GM12878 (cell line): ENCODE measurements at regions not wholly inside any gene's neighbourhood (a gene's known extent, or its start where the extent isn't known, plus 50 kb on each side); places are given as distances from the start of the nearest gene placed in this dataset.

Experiments
- ATAC-seq: fragments of 200-7000 bp; cut with Tn5 transposase; 3 replicates; pipeline ENCODE4 v1.9.1; 2020; ENCODE audit warnings: mild to moderate bottlenecking, moderate library complexity
- BruUV-seq: library from RNA; stranded (reverse); fragments of 400-500 nt; replicated peaks from 2 replicates; lab custom pipeline; 2021; lab: Mats Ljungman, UMichigan
- CTCF ChIA-PET: fragments of 300-600 bp; sonication (Branson Sonifier 250); formaldehyde crosslinking; extraction: SDS; loops from one replicate; lab custom pipeline; 2021; ENCODE audit warnings: inconsistent platforms; lab: Yijun Ruan, JAX
- POLR2A ChIA-PET: fragments of 350-600 bp; formaldehyde crosslinking; extraction: SDS; loops from one replicate; lab custom pipeline; 2021; ENCODE audit warnings: inconsistent platforms; lab: Charles Lee
- RAD21 ChIA-PET: fragments of 300-600 bp; sonication (Branson Sonifier 250); formaldehyde crosslinking; loops from one replicate; lab custom pipeline; 2023; ENCODE audit warnings: antibody characterized with exemption; ENCODE audit not compliant: unreplicated experiment; lab: Charles Lee
- SMC1A ChIA-PET: fragments of 300-600 bp; sonication (Branson Sonifier 250); formaldehyde crosslinking; loops from one replicate; lab custom pipeline; 2023; ENCODE audit not compliant: unreplicated experiment, uncharacterized antibody; lab: Charles Lee
- DNase-seq: peaks from one replicate; pipeline ENCODE4 v3.0.0-alpha.2; 2011; ENCODE audit warnings: low read depth, low spot score
- FAIRE-seq: peaks from 3 replicates; lab custom pipeline; 2011; peaks lifted over from hg19 to GRCh38; lab: Jason Lieb, UNC
- H2AFZ ChIP-seq: 2 replicates; pipeline ENCODE4 v1.6.0; 2011; ENCODE audit warnings: low read depth, low read length, control low read depth; ENCODE audit not compliant: control insufficient read depth
- H3K27ac ChIP-seq: 2 replicates; pipeline ENCODE4 v1.5.1; 2011; ENCODE audit warnings: control low read depth; ENCODE audit not compliant: control insufficient read depth, insufficient read depth
- H3K27me3 ChIP-seq, 2 experiments: replicated peaks in 1 of 2; 2 replicates each; pipeline versions ENCODE4 v1.6.0 to v1.6.1; 2011; ENCODE audit warnings: low read length in 1 of 2; ENCODE audit not compliant: control insufficient read depth in 2 of 2, insufficient read depth in 2 of 2
- H3K36me3 ChIP-seq, 2 experiments: 2 replicates each; pipeline ENCODE4 v1.5.1; 2011; ENCODE audit warnings: low read length in 1 of 2; ENCODE audit not compliant: control insufficient read depth in 2 of 2, insufficient read depth in 2 of 2
- H3K4me1 ChIP-seq: 2 replicates; pipeline ENCODE4 v1.6.1; 2011; ENCODE audit warnings: mild to moderate bottlenecking, low read length, moderate library complexity, mixed read lengths; ENCODE audit not compliant: control insufficient read depth, insufficient read depth
- H3K4me2 ChIP-seq: 2 replicates; pipeline ENCODE4 v1.6.0; 2011; ENCODE audit warnings: control low read depth; ENCODE audit not compliant: control insufficient read depth, insufficient read depth
- H3K4me3 ChIP-seq: fragments of 200-600 bp; sonication (generic); 2 replicates; pipeline ENCODE4 v1.5.1; 2016
- H3K79me2 ChIP-seq: 2 replicates; pipeline ENCODE4 v1.6.0; 2011; ENCODE audit warnings: low read length; ENCODE audit not compliant: control insufficient read depth, insufficient read depth
- H3K9ac ChIP-seq: 2 replicates; pipeline ENCODE4 v1.8.0; 2011; ENCODE audit warnings: low read length, control low read depth, mixed read lengths; ENCODE audit not compliant: control insufficient read depth, insufficient read depth
- H3K9me3 ChIP-seq: replicated peaks from 3 replicates; pipeline ENCODE4 v1.5.1; 2011; ENCODE audit warnings: mild to moderate bottlenecking, low read length; ENCODE audit not compliant: control insufficient read depth, insufficient read depth
- H4K20me1 ChIP-seq: 2 replicates; pipeline ENCODE4 v1.6.0; 2011; ENCODE audit not compliant: control insufficient read depth, insufficient read depth
- CEBPB ChIP-seq, 2 experiments: fragments of 150-350 bp in 1 of 2; IDR thresholded peaks; 2 replicates each; pipeline ENCODE4 v1.6.1; 2012 to 2014; ENCODE audit warnings: low read depth in 2 of 2, low read length in 2 of 2, borderline replicate concordance in 1 of 2, inconsistent platforms in 1 of 2
- CHD1 ChIP-seq: IDR thresholded peaks from 2 replicates; pipeline ENCODE4 v1.6.1; 2012; ENCODE audit warnings: low read depth, low read length, improper control_type of control experiment
- CHD2 ChIP-seq: IDR thresholded peaks from 2 replicates; pipeline ENCODE4 v1.6.1; 2011; ENCODE audit warnings: low read depth, low read length, improper control_type of control experiment, borderline replicate concordance
- IRF4 ChIP-seq: IDR thresholded peaks from 2 replicates; pipeline ENCODE4 v1.6.1; 2011; ENCODE audit warnings: low read depth, low read length
- NR2F1 ChIP-seq: fragments of 450-650 bp; conservative IDR thresholded peaks from 2 replicates; pipeline ENCODE4 v1.6.1; 2017; ENCODE audit warnings: mild to moderate bottlenecking
- RAD21 ChIP-seq: IDR thresholded peaks from 2 replicates; pipeline ENCODE4 v1.6.1; 2011; ENCODE audit warnings: mild to moderate bottlenecking, low read depth, low read length, moderate library complexity; ENCODE audit not compliant: insufficient read depth
- RFX5 ChIP-seq: IDR thresholded peaks from 2 replicates; pipeline ENCODE4 v1.6.1; 2011; ENCODE audit warnings: low read depth, low read length, improper control_type of control experiment
- TAF1 ChIP-seq: IDR thresholded peaks from 2 replicates; pipeline ENCODE4 v1.6.1; 2011; ENCODE audit warnings: mild to moderate bottlenecking, low read depth, low read length, borderline replicate concordance
- WGBS: methylation state at CpG from one replicate; pipeline ENCODE4 v1.1.6; 2016; ENCODE audit warnings: low lambda C conversion rate; ENCODE audit not compliant: insufficient replicate concordance, insufficient coverage; ENCODE audit errors: missing lambda C conversion rate; 5-methylcytosine and 5-hydroxymethylcytosine counted together
- in situ Hi-C: fragments of 300-500 bp; cut with MboI; formaldehyde crosslinking; loops from 9 replicates; pipeline ENCODE4 v1.14.3; 2018; ENCODE audit warnings: mixed read lengths
- intact Hi-C: fragments of 100-400 bp; cut with micrococcal nuclease; formaldehyde crosslinking; loops from one replicate; pipeline ENCODE4 v1.14.2; 2022; ENCODE audit not compliant: unreplicated experiment
- TF ChIP-seq, protein P1 (sequence below): fragments of 450-650 bp; formaldehyde crosslinking; IDR thresholded peaks from 2 replicates; pipeline ENCODE4 v1.4.0; 2022; ENCODE audit warnings: mild to moderate bottlenecking, moderate library complexity
- TF ChIP-seq, protein P2 (sequence below): fragments of 450-650 bp; IDR thresholded peaks from 2 replicates; pipeline ENCODE4 v1.6.1; 2018; ENCODE audit warnings: mild to moderate bottlenecking, low read depth, moderate library complexity; ENCODE audit not compliant: partially characterized antibody
- TF ChIP-seq, protein P3 (sequence below): fragments of 450-650 bp; IDR thresholded peaks from 2 replicates; pipeline ENCODE4 v1.6.1; 2014; ENCODE audit warnings: mild to moderate bottlenecking

DNA sequence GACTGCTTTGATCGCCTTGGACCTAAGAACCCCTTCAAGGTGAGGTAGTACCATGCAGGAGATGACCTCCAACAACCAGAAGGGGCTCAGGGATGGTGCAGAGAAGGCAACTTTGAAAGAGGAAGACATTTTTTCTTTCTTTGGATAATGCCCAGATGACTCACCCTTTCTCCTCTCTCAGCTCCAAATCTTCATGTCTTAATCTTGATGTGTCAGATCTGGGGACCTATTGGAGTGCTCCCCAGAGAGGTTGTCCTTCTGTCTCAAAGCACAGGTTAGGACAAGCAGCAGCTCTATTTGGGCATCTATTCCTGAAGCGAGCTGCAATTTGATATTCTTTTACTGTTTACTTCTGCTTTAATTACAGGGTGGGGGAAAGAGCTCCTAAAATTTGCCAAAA lies 229.9 kb upstream of the MAP3K1 start:
- Histone ChIP-seq H2AFZ (no peak overlapping the region), H3K4me3 (no peak overlapping the region)
- ChIA-PET CTCF (no interaction called here), POLR2A (no interaction called here)
- no peak for ATAC-seq
- 63% methylated on average over 2 of the region's 2 CpGs for WGBS
- no peak for TF ChIP-seq RAD21
- TF ChIP-seq CHD2 = no peak
- TF ChIP-seq CEBPB (IDR thresholded peaks at IDR 0.05; ENCODE audit: borderline replicate concordance in 1 of 2, low read depth in 2 of 2, low read length in 2 of 2) = no peak
- TF ChIP-seq NR2F1 = no peak
- no peak for TF ChIP-seq TAF1
- TF ChIP-seq IRF4 = no peak
- TF ChIP-seq CHD1 = no peak
- TF ChIP-seq, protein P1, sequence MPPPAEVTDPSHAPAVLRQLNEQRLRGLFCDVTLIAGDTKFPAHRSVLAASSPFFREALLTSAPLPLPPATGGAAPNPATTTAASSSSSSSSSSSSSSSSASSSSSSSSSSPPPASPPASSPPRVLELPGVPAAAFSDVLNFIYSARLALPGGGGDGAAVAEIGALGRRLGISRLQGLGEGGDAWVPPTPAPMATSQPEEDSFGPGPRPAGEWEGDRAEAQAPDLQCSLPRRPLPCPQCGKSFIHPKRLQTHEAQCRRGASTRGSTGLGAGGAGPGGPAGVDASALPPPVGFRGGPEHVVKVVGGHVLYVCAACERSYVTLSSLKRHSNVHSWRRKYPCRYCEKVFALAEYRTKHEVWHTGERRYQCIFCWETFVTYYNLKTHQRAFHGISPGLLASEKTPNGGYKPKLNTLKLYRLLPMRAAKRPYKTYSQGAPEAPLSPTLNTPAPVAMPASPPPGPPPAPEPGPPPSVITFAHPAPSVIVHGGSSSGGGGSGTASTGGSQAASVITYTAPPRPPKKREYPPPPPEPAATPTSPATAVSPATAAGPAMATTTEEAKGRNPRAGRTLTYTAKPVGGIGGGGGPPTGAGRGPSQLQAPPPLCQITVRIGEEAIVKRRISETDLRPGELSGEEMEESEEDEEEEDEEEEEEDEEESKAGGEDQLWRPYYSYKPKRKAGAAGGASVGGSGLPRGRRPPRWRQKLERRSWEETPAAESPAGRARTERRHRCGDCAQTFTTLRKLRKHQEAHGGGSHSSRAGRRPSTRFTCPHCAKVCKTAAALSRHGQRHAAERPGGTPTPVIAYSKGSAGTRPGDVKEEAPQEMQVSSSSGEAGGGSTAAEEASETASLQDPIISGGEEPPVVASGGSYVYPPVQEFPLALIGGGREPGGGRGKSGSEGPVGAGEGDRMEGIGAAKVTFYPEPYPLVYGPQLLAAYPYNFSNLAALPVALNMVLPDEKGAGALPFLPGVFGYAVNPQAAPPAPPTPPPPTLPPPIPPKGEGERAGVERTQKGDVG = no peak
- no peak for TF ChIP-seq RFX5
- TF ChIP-seq, protein P2, sequence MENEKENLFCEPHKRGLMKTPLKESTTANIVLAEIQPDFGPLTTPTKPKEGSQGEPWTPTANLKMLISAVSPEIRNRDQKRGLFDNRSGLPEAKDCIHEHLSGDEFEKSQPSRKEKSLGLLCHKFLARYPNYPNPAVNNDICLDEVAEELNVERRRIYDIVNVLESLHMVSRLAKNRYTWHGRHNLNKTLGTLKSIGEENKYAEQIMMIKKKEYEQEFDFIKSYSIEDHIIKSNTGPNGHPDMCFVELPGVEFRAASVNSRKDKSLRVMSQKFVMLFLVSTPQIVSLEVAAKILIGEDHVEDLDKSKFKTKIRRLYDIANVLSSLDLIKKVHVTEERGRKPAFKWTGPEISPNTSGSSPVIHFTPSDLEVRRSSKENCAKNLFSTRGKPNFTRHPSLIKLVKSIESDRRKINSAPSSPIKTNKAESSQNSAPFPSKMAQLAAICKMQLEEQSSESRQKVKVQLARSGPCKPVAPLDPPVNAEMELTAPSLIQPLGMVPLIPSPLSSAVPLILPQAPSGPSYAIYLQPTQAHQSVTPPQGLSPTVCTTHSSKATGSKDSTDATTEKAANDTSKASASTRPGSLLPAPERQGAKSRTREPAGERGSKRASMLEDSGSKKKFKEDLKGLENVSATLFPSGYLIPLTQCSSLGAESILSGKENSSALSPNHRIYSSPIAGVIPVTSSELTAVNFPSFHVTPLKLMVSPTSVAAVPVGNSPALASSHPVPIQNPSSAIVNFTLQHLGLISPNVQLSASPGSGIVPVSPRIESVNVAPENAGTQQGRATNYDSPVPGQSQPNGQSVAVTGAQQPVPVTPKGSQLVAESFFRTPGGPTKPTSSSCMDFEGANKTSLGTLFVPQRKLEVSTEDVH = no peak
- TF ChIP-seq, protein P3, sequence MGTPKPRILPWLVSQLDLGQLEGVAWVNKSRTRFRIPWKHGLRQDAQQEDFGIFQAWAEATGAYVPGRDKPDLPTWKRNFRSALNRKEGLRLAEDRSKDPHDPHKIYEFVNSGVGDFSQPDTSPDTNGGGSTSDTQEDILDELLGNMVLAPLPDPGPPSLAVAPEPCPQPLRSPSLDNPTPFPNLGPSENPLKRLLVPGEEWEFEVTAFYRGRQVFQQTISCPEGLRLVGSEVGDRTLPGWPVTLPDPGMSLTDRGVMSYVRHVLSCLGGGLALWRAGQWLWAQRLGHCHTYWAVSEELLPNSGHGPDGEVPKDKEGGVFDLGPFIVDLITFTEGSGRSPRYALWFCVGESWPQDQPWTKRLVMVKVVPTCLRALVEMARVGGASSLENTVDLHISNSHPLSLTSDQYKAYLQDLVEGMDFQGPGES = no peak
- TF ChIP-seq, all 136 proteins: peak for 0
- SMC1A ChIA-PET = interaction anchor here (1.5 kb wide), 1 partner anchor 10 kb away, joined by 5 read pairs; no protein-coding TSS in a partner anchor
- Histone ChIP-seq H3K9me3 (no peaks in the 10 kb centered on the region; the same call in 2 of the 3 replicates), H3K79me2 (no peaks in the 10 kb centered on the region), H3K27me3 (no peaks in the 10 kb centered on the region), H4K20me1 (no peaks in the 10 kb centered on the region), H3K9ac (no peak overlapping the region), H3K4me1 (peaks cover 22% of the 10 kb centered on the region), H3K4me2 (no peak overlapping the region), H3K36me3 (no peaks in the 10 kb centered on the region), H3K27ac (no peak overlapping the region)
- no TSS peak for BruUV-seq
- DNase-seq = no peak
- intact Hi-C loops (loop anchor here (5.0 kb wide), 3 partner anchors 87 to 232 kb away; partner anchors contain the start of gene MAP3K1), in situ Hi-C loops (no loop called here)
- RAD21 ChIA-PET = no interaction called here
- no peak for FAIRE-seq
